B cell (primary cell): ENCODE measurements at regions not wholly inside any gene's neighbourhood (a gene's known extent, or its start where the extent isn't known, plus 50 kb on each side); places are given as distances from the start of the nearest gene placed in this dataset.

Experiments used
- ATAC-seq: fragments of 200-7000 bp; cut with Tn5 transposase; one replicate; pipeline ENCODE4 v1.10.0; 2021; ENCODE audit warnings: low read depth, mild to moderate bottlenecking, moderate number of reproducible peaks, moderate library complexity
- CTCF ChIA-PET: fragments of 350-600 bp; sonication (Branson Sonifier 250); formaldehyde crosslinking; loops from one replicate; lab custom pipeline; 2021; ENCODE audit warnings: antibody characterized with exemption, inconsistent platforms; lab: Charles Lee
- POLR2A ChIA-PET: fragments of 350-600 bp; sonication (Branson Sonifier 250); formaldehyde crosslinking; loops from one replicate; lab custom pipeline; 2021; ENCODE audit warnings: antibody characterized with exemption; lab: Charles Lee
- DNase-seq: peaks from one replicate; pipeline ENCODE4 v3.0.0; 2013
- H2AFZ ChIP-seq: 2 replicates; pipeline ENCODE4 v1.6.1; 2012; ENCODE audit warnings: mild to moderate bottlenecking, low read depth, low read length; ENCODE audit not compliant: insufficient read depth, poor library complexity, severe bottlenecking
- H3K27ac ChIP-seq, 2 donors: 1 replicate in 1 of 2; 2 replicates in 1 of 2; pipeline ENCODE4 v1.5.1; 2012 to 2013; ENCODE audit warnings: low read length in 2 of 2, mild to moderate bottlenecking in 2 of 2, moderate library complexity in 1 of 2
- H3K27me3 ChIP-seq, 4 experiments: fragments of 200-600 bp in 1 of 4; sonication (generic) in 1 of 4; replicated peaks in 1 of 4; 1 replicate in 2 of 4; 2 replicates in 2 of 4; pipeline versions ENCODE4 v1.6.1 to v1.7.0; 2013 to 2016; ENCODE audit warnings: low read length in 3 of 4, mild to moderate bottlenecking in 2 of 4, mixed read lengths in 1 of 4, moderate library complexity in 1 of 4; ENCODE audit not compliant: insufficient read depth in 4 of 4, control insufficient read depth in 3 of 4; ENCODE audit errors: control extremely low read depth in 1 of 4
- H3K36me3 ChIP-seq, 2 experiments: replicated peaks in 1 of 2; 1 replicate in 1 of 2; 2 replicates in 1 of 2; pipeline versions ENCODE4 v1.6.1 to v1.7.1; 2013; ENCODE audit warnings: low read length in 1 of 2; ENCODE audit not compliant: insufficient read depth in 2 of 2, control insufficient read depth in 1 of 2; ENCODE audit errors: control extremely low read depth in 1 of 2, extremely low read depth in 1 of 2
- H3K4me1 ChIP-seq, 2 donors: fragments of 200-600 bp in 1 of 2; sonication (generic) in 1 of 2; 1 replicate in 1 of 2; 2 replicates in 1 of 2; pipeline versions ENCODE4 v1.5.1 to v1.6.1; 2013 to 2017; ENCODE audit warnings: low read length in 2 of 2; ENCODE audit not compliant: control insufficient read depth in 2 of 2, insufficient read depth in 2 of 2
- H3K4me2 ChIP-seq: replicated peaks from 2 replicates; pipeline ENCODE3; 2012; ENCODE audit warnings: mild to moderate bottlenecking, low read depth, low read length; ENCODE audit not compliant: poor library complexity, severe bottlenecking
- H3K4me3 ChIP-seq, 5 experiments: fragments of 200-600 bp in 1 of 5; sonication (generic) in 1 of 5; 1 replicate in 3 of 5; 2 replicates in 2 of 5; pipeline versions ENCODE4 v1.5.1 to v1.7.0; 2011 to 2016; ENCODE audit warnings: low read length in 4 of 5, mild to moderate bottlenecking in 4 of 5, low read depth in 2 of 5, control low read depth in 1 of 5, moderate library complexity in 1 of 5; ENCODE audit not compliant: insufficient read depth in 1 of 5; ENCODE audit errors: control extremely low read depth in 1 of 5, extremely low read depth in 1 of 5
- H3K79me2 ChIP-seq: fragments of 200-600 bp; sonication (generic); one replicate; pipeline ENCODE4 v1.6.0; 2016; ENCODE audit warnings: low read length; ENCODE audit not compliant: control insufficient read depth, insufficient read depth
- H3K9ac ChIP-seq: fragments of 200-600 bp; sonication (generic); 2 replicates; pipeline ENCODE4 v1.6.1; 2017; ENCODE audit warnings: mild to moderate bottlenecking, low read length, moderate library complexity
- H3K9me3 ChIP-seq, 3 donors: one replicate each; pipeline versions ENCODE4 v1.6.1 to v1.7.1; 2013; ENCODE audit warnings: low read length in 2 of 3; ENCODE audit not compliant: control insufficient read depth in 2 of 3, insufficient read depth in 1 of 3; ENCODE audit errors: control extremely low read depth in 1 of 3
- H4K20me1 ChIP-seq: 2 replicates; pipeline ENCODE4 v1.6.0; 2012; ENCODE audit warnings: mild to moderate bottlenecking, low read length; ENCODE audit not compliant: insufficient read depth, control insufficient read depth, poor library complexity, severe bottlenecking
- H3K27ac Mint-ChIP-seq: one replicate; pipeline ENCODE4 v1.8.0; 2021; ENCODE audit warnings: mixed read lengths
- H3K27me3 Mint-ChIP-seq: one replicate; pipeline ENCODE4 v1.8.0; 2021; ENCODE audit warnings: mixed read lengths
- H3K4me1 Mint-ChIP-seq: one replicate; pipeline ENCODE4 v1.8.0; 2021; ENCODE audit warnings: mixed read lengths
- H3K4me3 Mint-ChIP-seq: one replicate; pipeline ENCODE4 v1.8.0; 2021; ENCODE audit warnings: mixed read lengths
- H3K9me3 Mint-ChIP-seq: one replicate; pipeline ENCODE4 v1.8.0; 2022; ENCODE audit warnings: mixed read lengths; ENCODE audit not compliant: insufficient read depth
- EZH2 ChIP-seq: IDR thresholded peaks from 2 replicates; pipeline ENCODE4 v1.6.1; 2012; ENCODE audit warnings: borderline replicate concordance, low read depth, mild to moderate bottlenecking, moderate library complexity, low read length; ENCODE audit not compliant: insufficient read depth, poor library complexity, severe bottlenecking
- WGBS: methylation state at CpG from one replicate; pipeline ENCODE4 v1.1.5; 2013; ENCODE audit warnings: missing lambda C conversion rate; ENCODE audit not compliant: insufficient coverage; 5-methylcytosine and 5-hydroxymethylcytosine counted together
- intact Hi-C: fragments of 100-400 bp; cut with micrococcal nuclease; formaldehyde crosslinking; loops from one replicate; pipeline ENCODE4 v1.10.0; 2022
- TF ChIP-seq, protein P1 (sequence below): fragments of 200-600 bp; IDR thresholded peaks from one replicate; pipeline ENCODE4 v1.8.0; 2022; ENCODE audit warnings: antibody characterized with exemption, mild to moderate bottlenecking

DNA sequence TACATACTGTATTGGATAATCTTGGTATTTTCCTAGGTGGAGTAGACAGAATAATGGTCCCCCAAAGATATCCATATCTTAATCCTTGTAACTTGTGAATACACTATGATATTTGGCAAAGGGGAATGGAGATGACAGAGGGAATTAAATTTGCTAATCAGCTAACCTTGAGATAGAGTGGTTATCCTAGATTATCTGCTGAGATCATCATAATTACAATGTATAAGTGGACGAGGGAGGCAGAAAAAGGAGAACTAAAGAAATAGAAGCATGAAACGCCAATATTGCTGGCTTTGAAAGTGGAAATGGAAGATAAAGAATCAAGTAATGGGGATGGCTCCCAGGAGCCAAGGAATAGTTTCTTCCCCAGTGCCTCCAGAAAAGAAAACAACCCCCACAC is 398.7 kb downstream of the NOVA1 start:
- Mint-ChIP-seq H3K27ac (no peak overlapping the region), H3K27me3 (peaks cover 8% of the 10 kb centered on the region), H3K4me1 (no peaks in the 10 kb centered on the region), H3K9me3 (peaks cover 2% of the 10 kb centered on the region), H3K4me3 (no peak overlapping the region)
- DNase-seq (no peak), ATAC-seq (no peak)
- H3K4me1 ChIP-seq = no peaks in the 10 kb centered on the region
- no peaks in the 10 kb centered on the region for H4K20me1 ChIP-seq
- peaks cover 0 to 6% (median 0%) of the 10 kb centered on the region in 3 donors for H3K9me3 ChIP-seq
- no peak overlapping the region for H3K9ac ChIP-seq
- no peak overlapping the region for H2AFZ ChIP-seq
- ChIA-PET POLR2A (no interaction called here), CTCF (no interaction called here)
- intact Hi-C loops = no loop called here
- no peak overlapping the region for H3K4me2 ChIP-seq
- no peaks in the 10 kb centered on the region for H3K79me2 ChIP-seq
- peaks cover 0 to 4% (median 0%) of the 10 kb centered on the region in 4 experiments for H3K27me3 ChIP-seq
- no peak overlapping the region for H3K27ac ChIP-seq
- no peak for TF ChIP-seq EZH2
- TF ChIP-seq, protein P1, sequence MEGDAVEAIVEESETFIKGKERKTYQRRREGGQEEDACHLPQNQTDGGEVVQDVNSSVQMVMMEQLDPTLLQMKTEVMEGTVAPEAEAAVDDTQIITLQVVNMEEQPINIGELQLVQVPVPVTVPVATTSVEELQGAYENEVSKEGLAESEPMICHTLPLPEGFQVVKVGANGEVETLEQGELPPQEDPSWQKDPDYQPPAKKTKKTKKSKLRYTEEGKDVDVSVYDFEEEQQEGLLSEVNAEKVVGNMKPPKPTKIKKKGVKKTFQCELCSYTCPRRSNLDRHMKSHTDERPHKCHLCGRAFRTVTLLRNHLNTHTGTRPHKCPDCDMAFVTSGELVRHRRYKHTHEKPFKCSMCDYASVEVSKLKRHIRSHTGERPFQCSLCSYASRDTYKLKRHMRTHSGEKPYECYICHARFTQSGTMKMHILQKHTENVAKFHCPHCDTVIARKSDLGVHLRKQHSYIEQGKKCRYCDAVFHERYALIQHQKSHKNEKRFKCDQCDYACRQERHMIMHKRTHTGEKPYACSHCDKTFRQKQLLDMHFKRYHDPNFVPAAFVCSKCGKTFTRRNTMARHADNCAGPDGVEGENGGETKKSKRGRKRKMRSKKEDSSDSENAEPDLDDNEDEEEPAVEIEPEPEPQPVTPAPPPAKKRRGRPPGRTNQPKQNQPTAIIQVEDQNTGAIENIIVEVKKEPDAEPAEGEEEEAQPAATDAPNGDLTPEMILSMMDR = no peak
- WGBS = no CpG with 5 or more reads among the region's 2 CpGs
- no peaks in the 10 kb centered on the region for H3K36me3 ChIP-seq
- H3K4me3 ChIP-seq = no peak overlapping the region

DNA sequence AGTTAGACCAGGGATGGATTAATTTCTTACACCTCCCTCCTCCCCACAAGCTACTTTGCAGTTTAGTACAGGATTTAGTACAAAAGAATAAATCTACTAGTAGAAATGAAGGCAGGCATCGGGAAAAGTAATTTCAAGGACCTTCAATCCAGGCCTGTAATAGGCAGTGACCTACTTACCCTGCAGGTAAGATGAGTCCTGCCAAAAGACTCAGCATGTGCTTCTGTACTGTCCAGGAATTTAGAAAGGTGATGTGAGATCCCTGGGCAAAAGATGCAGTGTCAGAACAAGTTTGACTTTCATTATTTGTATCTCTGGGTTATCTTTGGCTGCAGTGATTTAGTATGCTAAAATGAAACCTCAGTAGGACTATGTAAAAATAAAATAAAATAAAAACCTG is 403.0 kb downstream of the NOVA1 start:
- H3K27ac ChIP-seq = no peak overlapping the region
- intact Hi-C loops = no loop called here
- ChIA-PET CTCF (no interaction called here), POLR2A (no interaction called here)
- WGBS = 88% methylated on average over 1 of the region's 1 CpG
- DNase-seq = no peak
- H3K27me3 Mint-ChIP-seq = no peaks in the 10 kb centered on the region
- ATAC-seq = no peak
- H3K27ac Mint-ChIP-seq = no peak overlapping the region
- H3K9me3 Mint-ChIP-seq = peaks cover 2% of the 10 kb centered on the region
- H4K20me1 ChIP-seq = no peaks in the 10 kb centered on the region
- TF ChIP-seq EZH2 = no peak
- TF ChIP-seq, protein P1 = no peak
- H3K4me2 ChIP-seq = no peak overlapping the region
- no peaks in the 10 kb centered on the region for H3K79me2 ChIP-seq
- H3K4me3 Mint-ChIP-seq = no peak overlapping the region
- H3K9ac ChIP-seq = no peak overlapping the region
- H3K4me1 Mint-ChIP-seq = no peaks in the 10 kb centered on the region
- H3K27me3 ChIP-seq = no peaks in the 10 kb centered on the region
- H2AFZ ChIP-seq = no peak overlapping the region
- H3K36me3 ChIP-seq = no peaks in the 10 kb centered on the region
- H3K4me1 ChIP-seq = no peaks in the 10 kb centered on the region
- no peak overlapping the region for H3K4me3 ChIP-seq
- no peaks in the 10 kb centered on the region for H3K9me3 ChIP-seq
